ENCODE measurements at regions not wholly inside any gene's neighbourhood (a gene's known extent, or its start where the extent isn't known, plus 50 kb on each side); places are given as distances from the start of the nearest gene placed in this dataset.

DNA sequence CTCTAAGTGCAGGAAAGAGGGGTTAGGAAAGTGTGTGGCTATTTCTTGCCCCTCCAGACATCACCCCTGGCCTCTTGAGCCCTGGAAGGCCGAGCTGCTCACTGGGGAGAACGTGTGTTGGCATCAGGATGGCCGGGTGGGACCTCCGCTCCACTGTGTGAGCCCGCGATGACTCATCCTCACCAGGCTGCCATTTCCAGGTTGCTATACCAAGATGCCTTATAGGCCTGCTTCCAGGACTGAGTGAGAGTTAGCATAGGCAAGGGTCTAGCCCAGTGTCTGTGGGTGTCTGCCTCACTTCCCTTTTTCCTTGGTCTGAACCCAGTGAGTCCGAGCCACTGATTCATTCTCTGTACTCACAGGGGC lies 105.0 kb downstream of the MRPL14 start:
- TF ChIP-seq TFE3 (CRISPR knock-in tag; IDR thresholded peaks at IDR 0.05) (no peak), FOXO4 (CRISPR knock-in tag; conservative IDR thresholded peaks at IDR 0.05) (no peak), MAFK (conservative IDR thresholded peaks at IDR 0.05 in 1 of 2, IDR thresholded peaks at IDR 0.05 in 1 of 2; ENCODE audit: low read length in 2 of 2) (no peak), YY1 (IDR thresholded peaks at IDR 0.05; ENCODE audit: insufficient read depth, insufficient replicate concordance, low read depth, low read length) (no peak), FOXP4 (CRISPR knock-in tag; IDR thresholded peaks at IDR 0.05) (no peak), CTCF (CRISPR knock-in tag; IDR thresholded peaks at IDR 0.05) (no peak), ZNF607 (CRISPR knock-in tag; IDR thresholded peaks at IDR 0.05; ENCODE audit: borderline replicate concordance) (no peak), RELA (CRISPR knock-in tag; IDR thresholded peaks at IDR 0.05) (no peak), NR1H2 (CRISPR knock-in tag; IDR thresholded peaks at IDR 0.05; ENCODE audit: borderline replicate concordance, low read depth) (no peak), ZFP36 (IDR thresholded peaks at IDR 0.05; ENCODE audit: borderline replicate concordance, low read depth, low read length, partially characterized antibody) (no peak), HDAC6 (IDR thresholded peaks at IDR 0.05; ENCODE audit: low read depth, low read length) (no peak), ARID3A (IDR thresholded peaks at IDR 0.05; ENCODE audit: low read depth, low read length) (no peak)
- TF ChIP-seq, protein P1, sequence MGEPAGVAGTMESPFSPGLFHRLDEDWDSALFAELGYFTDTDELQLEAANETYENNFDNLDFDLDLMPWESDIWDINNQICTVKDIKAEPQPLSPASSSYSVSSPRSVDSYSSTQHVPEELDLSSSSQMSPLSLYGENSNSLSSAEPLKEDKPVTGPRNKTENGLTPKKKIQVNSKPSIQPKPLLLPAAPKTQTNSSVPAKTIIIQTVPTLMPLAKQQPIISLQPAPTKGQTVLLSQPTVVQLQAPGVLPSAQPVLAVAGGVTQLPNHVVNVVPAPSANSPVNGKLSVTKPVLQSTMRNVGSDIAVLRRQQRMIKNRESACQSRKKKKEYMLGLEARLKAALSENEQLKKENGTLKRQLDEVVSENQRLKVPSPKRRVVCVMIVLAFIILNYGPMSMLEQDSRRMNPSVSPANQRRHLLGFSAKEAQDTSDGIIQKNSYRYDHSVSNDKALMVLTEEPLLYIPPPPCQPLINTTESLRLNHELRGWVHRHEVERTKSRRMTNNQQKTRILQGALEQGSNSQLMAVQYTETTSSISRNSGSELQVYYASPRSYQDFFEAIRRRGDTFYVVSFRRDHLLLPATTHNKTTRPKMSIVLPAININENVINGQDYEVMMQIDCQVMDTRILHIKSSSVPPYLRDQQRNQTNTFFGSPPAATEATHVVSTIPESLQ (CRISPR knock-in tag; conservative IDR thresholded peaks at IDR 0.05) = no peak
- TF ChIP-seq, protein P2, sequence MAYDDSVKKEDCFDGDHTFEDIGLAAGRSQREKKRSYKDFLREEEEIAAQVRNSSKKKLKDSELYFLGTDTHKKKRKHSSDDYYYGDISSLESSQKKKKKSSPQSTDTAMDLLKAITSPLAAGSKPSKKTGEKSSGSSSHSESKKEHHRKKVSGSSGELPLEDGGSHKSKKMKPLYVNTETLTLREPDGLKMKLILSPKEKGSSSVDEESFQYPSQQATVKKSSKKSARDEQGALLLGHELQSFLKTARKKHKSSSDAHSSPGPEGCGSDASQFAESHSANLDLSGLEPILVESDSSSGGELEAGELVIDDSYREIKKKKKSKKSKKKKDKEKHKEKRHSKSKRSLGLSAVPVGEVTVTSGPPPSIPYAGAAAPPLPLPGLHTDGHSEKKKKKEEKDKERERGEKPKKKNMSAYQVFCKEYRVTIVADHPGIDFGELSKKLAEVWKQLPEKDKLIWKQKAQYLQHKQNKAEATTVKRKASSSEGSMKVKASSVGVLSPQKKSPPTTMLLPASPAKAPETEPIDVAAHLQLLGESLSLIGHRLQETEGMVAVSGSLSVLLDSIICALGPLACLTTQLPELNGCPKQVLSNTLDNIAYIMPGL (CRISPR knock-in tag; IDR thresholded peaks at IDR 0.05; ENCODE audit: borderline replicate concordance in 1 of 2, low read depth in 1 of 2) = no peak
